ENCODE measurements at regions not wholly inside any gene's neighbourhood (a gene's known extent, or its start where the extent isn't known, plus 50 kb on each side); places are given as distances from the start of the nearest gene placed in this dataset.

GRCh38 chrX:16454926-16455325, 195.0 kb upstream of the S100G start:
- no peak overlapping the region for H3K4me2 ChIP-seq (ENCODE audit: low read length)
- Mint-ChIP-seq H3K27ac (ENCODE audit: unreplicated experiment) (no peak overlapping the region), H3K4me3 (ENCODE audit: unreplicated experiment) (no peak overlapping the region), H3K4me1 (ENCODE audit: low read depth, unreplicated experiment) (no peaks in the 10 kb centered on the region), H3K9me3 (ENCODE audit: unreplicated experiment) (peaks cover 3% of the 10 kb centered on the region), H3K27me3 (ENCODE audit: low read depth, unreplicated experiment) (no peaks in the 10 kb centered on the region), H3K36me3 (ENCODE audit: low read depth, unreplicated experiment) (no peaks in the 10 kb centered on the region)
- H3K4me3 ChIP-seq (ENCODE audit: insufficient read depth, low read depth, low read length), result no peak overlapping the region
- H3K36me3 ChIP-seq (ENCODE audit: insufficient read depth, low read length), result no peaks in the 10 kb centered on the region
- no peak overlapping the region for H2AFZ ChIP-seq (ENCODE audit: low read depth, low read length)
- no peak for TF ChIP-seq CTCF (IDR thresholded peaks at IDR 0.05; ENCODE audit: insufficient read depth, low read depth, low read length)
- TF ChIP-seq EZH2 (IDR thresholded peaks at IDR 0.05; ENCODE audit: insufficient read depth, low read length), result no peak
- H3K27ac ChIP-seq (ENCODE audit: low read depth, low read length), result no peak overlapping the region
- H3K9me3 ChIP-seq (ENCODE audit: insufficient read depth, low read depth, low read length), result no peaks in the 10 kb centered on the region
- H3K4me1 ChIP-seq (ENCODE audit: insufficient read depth, low read length), result no peaks in the 10 kb centered on the region
- no peak for DNase-seq (ENCODE audit: low read depth)
- no peaks in the 10 kb centered on the region for H3K27me3 ChIP-seq (ENCODE audit: insufficient read depth, low read length)
- H3K79me2 ChIP-seq (ENCODE audit: insufficient read depth, low read length), result no peaks in the 10 kb centered on the region
- peak; percentile 32 for FAIRE-seq
- H3K9ac ChIP-seq (ENCODE audit: low read length), result no peak overlapping the region
- no peaks in the 10 kb centered on the region for H4K20me1 ChIP-seq (ENCODE audit: insufficient read depth, low read length)

- peak; percentile 97 for FAIRE-seq
- no peaks in the 10 kb centered on the region for H3K9me3 ChIP-seq (ENCODE audit: insufficient read depth, low read depth, low read length)
- no peak overlapping the region for H3K4me3 ChIP-seq (ENCODE audit: insufficient read depth, low read depth, low read length)
- Mint-ChIP-seq H3K4me3 (ENCODE audit: unreplicated experiment) (no peak overlapping the region), H3K9me3 (ENCODE audit: unreplicated experiment) (peaks cover 3% of the 10 kb centered on the region), H3K36me3 (ENCODE audit: low read depth, unreplicated experiment) (no peaks in the 10 kb centered on the region), H3K4me1 (ENCODE audit: low read depth, unreplicated experiment) (no peaks in the 10 kb centered on the region), H3K27ac (ENCODE audit: unreplicated experiment) (no peak overlapping the region), H3K27me3 (ENCODE audit: low read depth, unreplicated experiment) (no peaks in the 10 kb centered on the region)
- no peak overlapping the region for H2AFZ ChIP-seq (ENCODE audit: low read depth, low read length)
- H4K20me1 ChIP-seq (ENCODE audit: insufficient read depth, low read length), result no peaks in the 10 kb centered on the region
- no peak overlapping the region for H3K9ac ChIP-seq (ENCODE audit: low read length)
- H3K36me3 ChIP-seq (ENCODE audit: insufficient read depth, low read length), result no peaks in the 10 kb centered on the region
- no peaks in the 10 kb centered on the region for H3K4me1 ChIP-seq (ENCODE audit: insufficient read depth, low read length)
- no peak overlapping the region for H3K27ac ChIP-seq (ENCODE audit: low read depth, low read length)
- no peak for TF ChIP-seq EZH2 (IDR thresholded peaks at IDR 0.05; ENCODE audit: insufficient read depth, low read length)
- TF ChIP-seq CTCF (IDR thresholded peaks at IDR 0.05; ENCODE audit: insufficient read depth, low read depth, low read length), result no peak
- no peak for DNase-seq (ENCODE audit: low read depth)
- no peak overlapping the region for H3K4me2 ChIP-seq (ENCODE audit: low read length)
- H3K79me2 ChIP-seq (ENCODE audit: insufficient read depth, low read length), result no peaks in the 10 kb centered on the region
- H3K27me3 ChIP-seq (ENCODE audit: insufficient read depth, low read length), result no peaks in the 10 kb centered on the region
Observed at GRCh38 chrX:16457239-16457638, 192.7 kb upstream of the S100G start.

- no peak overlapping the region for H3K4me3 Mint-ChIP-seq (ENCODE audit: unreplicated experiment)
- Histone ChIP-seq H3K9me3 (ENCODE audit: insufficient read depth, low read depth, low read length) (no peaks in the 10 kb centered on the region), H3K4me2 (ENCODE audit: low read length) (no peak overlapping the region), H4K20me1 (ENCODE audit: insufficient read depth, low read length) (no peaks in the 10 kb centered on the region), H3K27me3 (ENCODE audit: insufficient read depth, low read length) (no peaks in the 10 kb centered on the region), H3K9ac (ENCODE audit: low read length) (no peak overlapping the region), H3K36me3 (ENCODE audit: insufficient read depth, low read length) (no peaks in the 10 kb centered on the region), H3K4me1 (ENCODE audit: insufficient read depth, low read length) (no peaks in the 10 kb centered on the region), H3K27ac (ENCODE audit: low read depth, low read length) (no peak overlapping the region), H3K4me3 (ENCODE audit: insufficient read depth, low read depth, low read length) (no peak overlapping the region), H3K79me2 (ENCODE audit: insufficient read depth, low read length) (no peaks in the 10 kb centered on the region), H2AFZ (ENCODE audit: low read depth, low read length) (no peak overlapping the region)
- H3K27ac Mint-ChIP-seq (ENCODE audit: unreplicated experiment), result no peak overlapping the region
- FAIRE-seq (peak; percentile 66), DNase-seq (ENCODE audit: low read depth) (no peak)
- no peaks in the 10 kb centered on the region for H3K27me3 Mint-ChIP-seq (ENCODE audit: low read depth, unreplicated experiment)
- TF ChIP-seq EZH2 (IDR thresholded peaks at IDR 0.05; ENCODE audit: insufficient read depth, low read length) (no peak), CTCF (IDR thresholded peaks at IDR 0.05; ENCODE audit: insufficient read depth, low read depth, low read length) (no peak)
- no peaks in the 10 kb centered on the region for H3K36me3 Mint-ChIP-seq (ENCODE audit: low read depth, unreplicated experiment)
- H3K4me1 Mint-ChIP-seq (ENCODE audit: low read depth, unreplicated experiment), result no peaks in the 10 kb centered on the region
- peaks cover 3% of the 10 kb centered on the region for H3K9me3 Mint-ChIP-seq (ENCODE audit: unreplicated experiment)
Observed at GRCh38 chrX:16458208-16458607, 191.8 kb upstream of the S100G start.

Data from astrocyte (in vitro differentiated cells and primary cell).